ENCODE measurements at regions not wholly inside any gene's neighbourhood (a gene's known extent, or its start where the extent isn't known, plus 50 kb on each side); places are given as distances from the start of the nearest gene placed in this dataset.

GRCh38 chr12:77741974-77742517, 88.6 kb upstream of the NAV3 start:
- Histone ChIP-seq H3K27me3 (ENCODE audit: control insufficient read depth in 2 of 2, insufficient read depth in 2 of 2, low read length in 2 of 2) (no peaks in the 10 kb centered on the region), H2AFZ (ENCODE audit: low read depth, low read length) (no peak overlapping the region), H3K9ac (replicated peaks; ENCODE audit: extremely low read depth, insufficient read depth, low read length) (no peak overlapping the region), H3K27ac (ENCODE audit: insufficient read depth, low read depth, low read length) (no peak overlapping the region), H3K4me2 (ENCODE audit: insufficient read depth, low read length) (no peak overlapping the region), H3K4me1 (ENCODE audit: control insufficient read depth, extremely low read depth, insufficient read depth, low read length) (no peaks in the 10 kb centered on the region), H3K36me3 (ENCODE audit: control insufficient read depth in 2 of 2, extremely low read depth in 1 of 2, insufficient read depth in 2 of 2, low read length in 2 of 2) (no peaks in the 10 kb centered on the region), H3K9me1 (replicated peaks; ENCODE audit: control insufficient read depth, extremely low read depth, insufficient read depth, low read length) (no peaks in the 10 kb centered on the region), H3K79me2 (ENCODE audit: control insufficient read depth, insufficient read depth, low read length) (no peaks in the 10 kb centered on the region), H4K20me1 (replicated peaks; ENCODE audit: control insufficient read depth, extremely low read depth, insufficient read depth, low read length) (no peaks in the 10 kb centered on the region), H3K4me3 (replicated peaks in 1 of 3; ENCODE audit: insufficient read depth in 1 of 3, low read depth in 1 of 3, low read length in 3 of 3) (no peak overlapping the region), H3K9me3 (replicated peaks; ENCODE audit: control insufficient read depth, insufficient read depth, low read length) (no peaks in the 10 kb centered on the region)
- DNase-seq (ENCODE audit: low read depth, low spot score) (no peak), FAIRE-seq (no peak)
- ChIA-PET CTCF (interaction anchor here (1.0 kb wide), 1 partner anchor 183 kb away, joined by 3 read pairs; no protein-coding TSS in a partner anchor), POLR2A (no interaction called here)
- BruUV-seq (replicated peaks): no TSS peak
- intact Hi-C loops (cut with micrococcal nuclease) (no loop called here), dilution Hi-C loops (cut with MboI; ENCODE audit: extremely low pct_ligation_motif_present, low sequenced_read_pairs) (no loop called here)
- TF ChIP-seq POLR2A (IDR thresholded peaks at IDR 0.05; ENCODE audit: low read depth, low read length) (no peak), MAX (IDR thresholded peaks at IDR 0.05; ENCODE audit: insufficient read depth, insufficient read length) (no peak), EZH2 (IDR thresholded peaks at IDR 0.05; ENCODE audit: borderline replicate concordance, low read depth, low read length, severe bottlenecking) (no peak), JUN (IDR thresholded peaks at IDR 0.05; ENCODE audit: borderline replicate concordance, insufficient read depth, insufficient read length, low read depth) (no peak), GATA2 (IDR thresholded peaks at IDR 0.05; ENCODE audit: insufficient read depth, insufficient read length, low read depth, low read length) (no peak), MYC (IDR thresholded peaks at IDR 0.05; ENCODE audit: low read depth, low read length) (no peak)

GRCh38 chr12:77736219-77736965, 94.3 kb upstream of the NAV3 start:
- FAIRE-seq: no peak
- Histone ChIP-seq H3K9ac (replicated peaks; ENCODE audit: extremely low read depth, insufficient read depth, low read length) (no peak overlapping the region), H3K9me3 (replicated peaks; ENCODE audit: control insufficient read depth, insufficient read depth, low read length) (no peaks in the 10 kb centered on the region), H3K36me3 (ENCODE audit: control insufficient read depth in 2 of 2, extremely low read depth in 1 of 2, insufficient read depth in 2 of 2, low read length in 2 of 2) (no peaks in the 10 kb centered on the region), H3K27ac (ENCODE audit: insufficient read depth, low read depth, low read length) (no peak overlapping the region), H3K4me2 (ENCODE audit: insufficient read depth, low read length) (no peak overlapping the region), H3K4me3 (replicated peaks in 1 of 3; ENCODE audit: insufficient read depth in 1 of 3, low read depth in 1 of 3, low read length in 3 of 3) (no peak overlapping the region), H4K20me1 (replicated peaks; ENCODE audit: control insufficient read depth, extremely low read depth, insufficient read depth, low read length) (no peaks in the 10 kb centered on the region), H3K9me1 (replicated peaks; ENCODE audit: control insufficient read depth, extremely low read depth, insufficient read depth, low read length) (no peaks in the 10 kb centered on the region), H2AFZ (ENCODE audit: low read depth, low read length) (no peak overlapping the region), H3K27me3 (ENCODE audit: control insufficient read depth in 2 of 2, insufficient read depth in 2 of 2, low read length in 2 of 2) (no peaks in the 10 kb centered on the region), H3K4me1 (ENCODE audit: control insufficient read depth, extremely low read depth, insufficient read depth, low read length) (no peaks in the 10 kb centered on the region), H3K79me2 (ENCODE audit: control insufficient read depth, insufficient read depth, low read length) (no peaks in the 10 kb centered on the region)
- no peak for DNase-seq (ENCODE audit: low read depth, low spot score)
- no peak for TF ChIP-seq MAX (IDR thresholded peaks at IDR 0.05; ENCODE audit: insufficient read depth, insufficient read length)
- no peak for TF ChIP-seq POLR2AphosphoS5 (IDR thresholded peaks at IDR 0.05; ENCODE audit: insufficient read depth, low read depth, low read length)
- no peak for TF ChIP-seq MYC (IDR thresholded peaks at IDR 0.05; ENCODE audit: low read depth, low read length)
- TF ChIP-seq POLR2A (IDR thresholded peaks at IDR 0.05; ENCODE audit: low read depth, low read length): no peak
- no peak for TF ChIP-seq GATA2 (IDR thresholded peaks at IDR 0.05; ENCODE audit: insufficient read depth, insufficient read length, low read depth, low read length)
- no peak for TF ChIP-seq FOS (IDR thresholded peaks at IDR 0.05; ENCODE audit: borderline replicate concordance, insufficient read depth, low read length)
- no peak for TF ChIP-seq CTCF (IDR thresholded peaks at IDR 0.05; ENCODE audit: extremely low read depth in 1 of 2, insufficient read depth in 1 of 2, low read depth in 1 of 2, low read length in 2 of 2)
- no peak for TF ChIP-seq EZH2 (IDR thresholded peaks at IDR 0.05; ENCODE audit: borderline replicate concordance, low read depth, low read length, severe bottlenecking)
- no peak for TF ChIP-seq JUN (IDR thresholded peaks at IDR 0.05; ENCODE audit: borderline replicate concordance, insufficient read depth, insufficient read length, low read depth)
- POLR2A ChIA-PET: no interaction called here
- CTCF ChIA-PET: interaction anchor here (5.2 kb wide), 1 partner anchor 189 kb away, joined by 30 read pairs; no protein-coding TSS in a partner anchor
- dilution Hi-C loops (cut with MboI; ENCODE audit: extremely low pct_ligation_motif_present, low sequenced_read_pairs) (no loop called here), intact Hi-C loops (cut with micrococcal nuclease) (no loop called here)
- no TSS peak for BruUV-seq (replicated peaks)

All from endothelial cell of umbilical vein (primary cell).